Stimulated activated memory B cell treated with anti-CD40 and anti-IgM and Interleukin-4, amounts not matched to agents 10 μg/mL and 1 μg/mL and 100 μg/mL, for 72 hours (primary cell): ENCODE measurements at regions not wholly inside any gene's neighbourhood (a gene's known extent, or its start where the extent isn't known, plus 50 kb on each side); places are given as distances from the start of the nearest gene placed in this dataset.

ENCODE experiments used
- ATAC-seq: fragments of 150-1000 bp; cut with Tn5 transposase; 2 replicates; pipeline ENCODE4 v1.10.0; 2021
- H3K27ac Mint-ChIP-seq: one replicate; pipeline ENCODE4 v1.8.0; 2022; ENCODE audit warnings: mild to moderate bottlenecking, mixed read lengths
- H3K27me3 Mint-ChIP-seq: one replicate; pipeline ENCODE4 v1.8.0; 2022; ENCODE audit warnings: mixed read lengths
- H3K36me3 Mint-ChIP-seq: one replicate; pipeline ENCODE4 v1.8.0; 2022; ENCODE audit warnings: mixed read lengths
- H3K4me1 Mint-ChIP-seq: one replicate; pipeline ENCODE4 v1.8.0; 2022; ENCODE audit warnings: mixed read lengths
- H3K4me3 Mint-ChIP-seq: one replicate; pipeline ENCODE4 v1.8.0; 2022; ENCODE audit warnings: mild to moderate bottlenecking, moderate library complexity, mixed read lengths
- H3K9me3 Mint-ChIP-seq: one replicate; pipeline ENCODE4 v1.8.0; 2022; ENCODE audit warnings: mixed read lengths

GRCh38 chr2:201962774-201963562 lies 70.7 kb upstream of the FZD7 start:
- H3K36me3 Mint-ChIP-seq: no peaks in the 10 kb centered on the region
- H3K9me3 Mint-ChIP-seq: no peaks in the 10 kb centered on the region
- no peaks in the 10 kb centered on the region for H3K4me1 Mint-ChIP-seq
- no peak overlapping the region for H3K4me3 Mint-ChIP-seq
- H3K27me3 Mint-ChIP-seq: no peaks in the 10 kb centered on the region
- ATAC-seq: no peak
- H3K27ac Mint-ChIP-seq: no peak overlapping the region

- ATAC-seq: no peak
- H3K36me3 Mint-ChIP-seq: no peaks in the 10 kb centered on the region
- no peak overlapping the region for H3K4me3 Mint-ChIP-seq
- H3K27ac Mint-ChIP-seq: no peak overlapping the region
- H3K9me3 Mint-ChIP-seq: no peaks in the 10 kb centered on the region
- no peaks in the 10 kb centered on the region for H3K27me3 Mint-ChIP-seq
- no peaks in the 10 kb centered on the region for H3K4me1 Mint-ChIP-seq
Observed at GRCh38 chr2:201964011-201964410, 69.6 kb upstream of the FZD7 start.

GRCh38 chr2:201964631-201965206 lies 68.9 kb upstream of the FZD7 start:
- no peak for ATAC-seq
- Mint-ChIP-seq H3K9me3 (no peaks in the 10 kb centered on the region), H3K27me3 (peaks cover under 1% of the 10 kb centered on the region), H3K36me3 (no peaks in the 10 kb centered on the region), H3K27ac (no peak overlapping the region), H3K4me3 (no peak overlapping the region), H3K4me1 (no peaks in the 10 kb centered on the region)

GRCh38 chr2:201965550-201965949 lies 68.1 kb upstream of the FZD7 start:
- Mint-ChIP-seq H3K36me3 (no peaks in the 10 kb centered on the region), H3K27me3 (peaks cover 9% of the 10 kb centered on the region), H3K9me3 (no peaks in the 10 kb centered on the region), H3K4me3 (no peak overlapping the region), H3K4me1 (no peaks in the 10 kb centered on the region), H3K27ac (no peak overlapping the region)
- ATAC-seq: no peak

- Mint-ChIP-seq H3K4me1 (no peaks in the 10 kb centered on the region), H3K9me3 (no peaks in the 10 kb centered on the region), H3K4me3 (no peak overlapping the region), H3K36me3 (no peaks in the 10 kb centered on the region), H3K27me3 (peaks cover 20% of the 10 kb centered on the region), H3K27ac (no peak overlapping the region)
- ATAC-seq: no peak
Observed at GRCh38 chr2:201966691-201967438, 66.8 kb upstream of the FZD7 start.

GRCh38 chr2:201968050-201968449 lies 65.6 kb upstream of the FZD7 start:
- H3K4me3 Mint-ChIP-seq: no peak overlapping the region
- no peaks in the 10 kb centered on the region for H3K4me1 Mint-ChIP-seq
- no peak for ATAC-seq
- H3K27ac Mint-ChIP-seq: no peak overlapping the region
- peaks cover 27% of the 10 kb centered on the region for H3K27me3 Mint-ChIP-seq
- H3K9me3 Mint-ChIP-seq: no peaks in the 10 kb centered on the region
- H3K36me3 Mint-ChIP-seq: no peaks in the 10 kb centered on the region

- no peaks in the 10 kb centered on the region for H3K36me3 Mint-ChIP-seq
- no peaks in the 10 kb centered on the region for H3K9me3 Mint-ChIP-seq
- no peak overlapping the region for H3K27ac Mint-ChIP-seq
- ATAC-seq: no peak
- peaks cover 27% of the 10 kb centered on the region for H3K27me3 Mint-ChIP-seq
- H3K4me1 Mint-ChIP-seq: no peaks in the 10 kb centered on the region
- H3K4me3 Mint-ChIP-seq: no peak overlapping the region
Observed at GRCh38 chr2:201968476-201968875, 65.2 kb upstream of the FZD7 start.

GRCh38 chr2:201969241-201969937 lies 64.3 kb upstream of the FZD7 start:
- no peaks in the 10 kb centered on the region for H3K4me1 Mint-ChIP-seq
- no peak for ATAC-seq
- no peak overlapping the region for H3K4me3 Mint-ChIP-seq
- no peaks in the 10 kb centered on the region for H3K9me3 Mint-ChIP-seq
- H3K27ac Mint-ChIP-seq: no peak overlapping the region
- H3K27me3 Mint-ChIP-seq: peaks cover 28% of the 10 kb centered on the region
- H3K36me3 Mint-ChIP-seq: no peaks in the 10 kb centered on the region

- Mint-ChIP-seq H3K9me3 (no peaks in the 10 kb centered on the region), H3K36me3 (no peaks in the 10 kb centered on the region), H3K27me3 (peaks cover 35% of the 10 kb centered on the region), H3K4me3 (no peak overlapping the region), H3K27ac (no peak overlapping the region), H3K4me1 (no peaks in the 10 kb centered on the region)
- ATAC-seq: no peak
Observed at GRCh38 chr2:201969938-201970785, 63.5 kb upstream of the FZD7 start.

- no peak for ATAC-seq
- Mint-ChIP-seq H3K4me3 (no peak overlapping the region), H3K27me3 (peaks cover 35% of the 10 kb centered on the region), H3K27ac (no peak overlapping the region), H3K36me3 (no peaks in the 10 kb centered on the region), H3K4me1 (no peaks in the 10 kb centered on the region), H3K9me3 (no peaks in the 10 kb centered on the region)
Observed at GRCh38 chr2:201970786-201971108, 62.9 kb upstream of the FZD7 start.

GRCh38 chr2:201971531-201972228 lies 62.0 kb upstream of the FZD7 start:
- ATAC-seq: no peak
- H3K9me3 Mint-ChIP-seq: no peaks in the 10 kb centered on the region
- peaks cover 35% of the 10 kb centered on the region for H3K27me3 Mint-ChIP-seq
- no peak overlapping the region for H3K4me3 Mint-ChIP-seq
- H3K36me3 Mint-ChIP-seq: no peaks in the 10 kb centered on the region
- H3K4me1 Mint-ChIP-seq: no peaks in the 10 kb centered on the region
- H3K27ac Mint-ChIP-seq: no peak overlapping the region

GRCh38 chr2:201972621-201973255 lies 60.9 kb upstream of the FZD7 start:
- H3K9me3 Mint-ChIP-seq: no peaks in the 10 kb centered on the region
- no peak overlapping the region for H3K27ac Mint-ChIP-seq
- no peak for ATAC-seq
- peaks cover 35% of the 10 kb centered on the region for H3K27me3 Mint-ChIP-seq
- no peaks in the 10 kb centered on the region for H3K4me1 Mint-ChIP-seq
- no peaks in the 10 kb centered on the region for H3K36me3 Mint-ChIP-seq
- H3K4me3 Mint-ChIP-seq: no peak overlapping the region

- no peak for ATAC-seq
- H3K27me3 Mint-ChIP-seq: peaks cover 35% of the 10 kb centered on the region
- H3K27ac Mint-ChIP-seq: no peak overlapping the region
- H3K9me3 Mint-ChIP-seq: no peaks in the 10 kb centered on the region
- no peaks in the 10 kb centered on the region for H3K4me1 Mint-ChIP-seq
- no peak overlapping the region for H3K4me3 Mint-ChIP-seq
- H3K36me3 Mint-ChIP-seq: no peaks in the 10 kb centered on the region
Observed at GRCh38 chr2:201973305-201973928, 60.2 kb upstream of the FZD7 start.
